ENCODE measurements at regions not wholly inside any gene's neighbourhood (a gene's known extent, or its start where the extent isn't known, plus 50 kb on each side); places are given as distances from the start of the nearest gene placed in this dataset.

DNA sequence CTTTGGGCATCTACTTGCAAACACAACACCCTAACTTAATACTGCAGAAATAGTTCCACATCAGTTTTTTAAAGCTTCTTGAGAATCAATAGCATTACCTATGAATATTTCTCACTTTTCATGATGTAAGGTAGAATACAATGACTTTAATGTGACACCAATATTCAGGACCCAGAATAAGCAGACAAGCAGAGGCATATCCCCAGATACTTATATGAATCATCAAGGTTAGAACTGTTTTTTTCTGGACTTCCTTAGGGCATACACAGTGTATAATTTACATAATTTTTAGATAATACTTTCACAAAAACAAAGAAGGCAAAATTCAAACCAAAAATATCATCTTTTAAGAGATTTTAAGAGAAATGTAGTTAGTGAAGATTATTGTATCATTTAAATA lies 885.8 kb downstream of the FSCB start:
- ATAC-seq (no peak), DNase-seq (no peak)
- Histone ChIP-seq H3K4me3 (no peak overlapping the region), H3K36me3 (no peaks in the 10 kb centered on the region), H3K27ac (no peak overlapping the region), H3K4me1 (no peaks in the 10 kb centered on the region), H3K9me3 (peaks cover 0 to 8% (median 0%) of the 10 kb centered on the region in 12 donors), H3K27me3 (no peaks in the 10 kb centered on the region)
- no peak for TF ChIP-seq POLR2A (IDR thresholded peaks at IDR 0.05)
- TF ChIP-seq, protein P1, sequence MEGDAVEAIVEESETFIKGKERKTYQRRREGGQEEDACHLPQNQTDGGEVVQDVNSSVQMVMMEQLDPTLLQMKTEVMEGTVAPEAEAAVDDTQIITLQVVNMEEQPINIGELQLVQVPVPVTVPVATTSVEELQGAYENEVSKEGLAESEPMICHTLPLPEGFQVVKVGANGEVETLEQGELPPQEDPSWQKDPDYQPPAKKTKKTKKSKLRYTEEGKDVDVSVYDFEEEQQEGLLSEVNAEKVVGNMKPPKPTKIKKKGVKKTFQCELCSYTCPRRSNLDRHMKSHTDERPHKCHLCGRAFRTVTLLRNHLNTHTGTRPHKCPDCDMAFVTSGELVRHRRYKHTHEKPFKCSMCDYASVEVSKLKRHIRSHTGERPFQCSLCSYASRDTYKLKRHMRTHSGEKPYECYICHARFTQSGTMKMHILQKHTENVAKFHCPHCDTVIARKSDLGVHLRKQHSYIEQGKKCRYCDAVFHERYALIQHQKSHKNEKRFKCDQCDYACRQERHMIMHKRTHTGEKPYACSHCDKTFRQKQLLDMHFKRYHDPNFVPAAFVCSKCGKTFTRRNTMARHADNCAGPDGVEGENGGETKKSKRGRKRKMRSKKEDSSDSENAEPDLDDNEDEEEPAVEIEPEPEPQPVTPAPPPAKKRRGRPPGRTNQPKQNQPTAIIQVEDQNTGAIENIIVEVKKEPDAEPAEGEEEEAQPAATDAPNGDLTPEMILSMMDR (IDR thresholded peaks at IDR 0.05): no peak
- intact Hi-C loops (cut with DNase I): loop anchor here in 1 of 10 donors (10.0 kb wide), 1 partner anchor 154 kb away; no protein-coding TSS in a partner anchor

DNA sequence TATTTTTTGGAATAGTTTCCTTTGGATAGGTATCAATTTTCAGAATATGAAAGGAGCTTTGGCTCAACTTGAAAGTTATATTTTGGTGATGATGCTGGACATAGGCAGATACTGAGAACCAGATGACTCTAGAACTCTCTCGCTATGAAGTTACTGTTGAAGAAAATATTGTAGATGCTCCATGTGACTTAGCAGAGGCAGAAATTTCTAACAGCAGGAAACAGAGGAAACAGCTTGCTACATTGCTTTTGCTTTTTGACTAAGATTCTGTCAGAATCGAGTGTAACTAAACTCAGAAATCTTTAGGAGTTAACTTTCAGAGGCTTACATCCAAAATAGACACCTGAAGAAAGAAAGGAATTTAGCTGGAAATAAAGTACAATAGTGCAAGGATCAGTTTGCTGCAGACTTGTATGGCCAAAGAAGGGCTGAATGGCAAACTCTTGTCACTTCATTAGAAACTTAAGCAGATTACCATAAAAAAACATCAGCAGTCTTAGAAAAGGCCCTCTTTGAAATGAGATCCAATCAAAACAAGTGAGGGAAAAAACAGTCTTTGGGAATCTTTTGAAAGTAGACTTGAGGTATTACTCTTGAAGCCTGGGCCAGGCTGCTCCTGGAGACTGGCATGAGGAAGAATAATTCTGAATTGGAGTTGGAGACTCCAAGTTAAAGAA lies 911.8 kb downstream of the FSCB start:
- no peaks in the 10 kb centered on the region for H3K27me3 ChIP-seq
- no peak for TF ChIP-seq POLR2A (IDR thresholded peaks at IDR 0.05)
- TF ChIP-seq, protein P1 (IDR thresholded peaks at IDR 0.05): no peak
- intact Hi-C loops (cut with DNase I): no loop called here
- no peak for DNase-seq
- no peak overlapping the region for H3K4me3 ChIP-seq
- H3K9me3 ChIP-seq: no peaks in the 10 kb centered on the region
- no peak for ATAC-seq
- H3K4me1 ChIP-seq: no peaks in the 10 kb centered on the region
- no peaks in the 10 kb centered on the region for H3K36me3 ChIP-seq
- 68 to 75% (median 72%) methylated on average over 2 of the region's 2 CpGs for WGBS, 4 donors
- H3K27ac ChIP-seq: no peak overlapping the region

- intact Hi-C loops (cut with DNase I): no loop called here
- no peaks in the 10 kb centered on the region for H3K9me3 ChIP-seq
- no peaks in the 10 kb centered on the region for H3K27me3 ChIP-seq
- no peaks in the 10 kb centered on the region for H3K4me1 ChIP-seq
- ATAC-seq (no peak), DNase-seq (no peak)
- no peak overlapping the region for H3K4me3 ChIP-seq
- H3K27ac ChIP-seq: no peak overlapping the region
- 56 to 68% (median 64%) methylated on average over 3 of the region's 3 CpGs for WGBS, 4 donors
- TF ChIP-seq, protein P1 (IDR thresholded peaks at IDR 0.05): no peak
- TF ChIP-seq POLR2A (IDR thresholded peaks at IDR 0.05): no peak
- no peaks in the 10 kb centered on the region for H3K36me3 ChIP-seq
These were observed 915.3 kb downstream of the FSCB start for GRCh38 chr14:43591776-43592175.

- intact Hi-C loops (cut with DNase I): no loop called here
- ATAC-seq (no peak), DNase-seq (no peak)
- 54 to 63% (median 56%) methylated on average over 3 of the region's 3 CpGs for WGBS, 4 donors
- Histone ChIP-seq H3K4me3 (no peak overlapping the region), H3K4me1 (no peaks in the 10 kb centered on the region), H3K9me3 (peaks cover 0 to 6% (median 0%) of the 10 kb centered on the region in 12 donors), H3K36me3 (no peaks in the 10 kb centered on the region), H3K27me3 (no peaks in the 10 kb centered on the region), H3K27ac (no peak overlapping the region)
- no peak for TF ChIP-seq POLR2A (IDR thresholded peaks at IDR 0.05)
- TF ChIP-seq, protein P1 (IDR thresholded peaks at IDR 0.05): no peak
These were observed 919.9 kb downstream of the FSCB start for GRCh38 chr14:43587183-43587582.
